ENCODE measurements at regions not wholly inside any gene's neighbourhood (a gene's known extent, or its start where the extent isn't known, plus 50 kb on each side); places are given as distances from the start of the nearest gene placed in this dataset.

GRCh38 chr9:33695856-33696255, 99.5 kb upstream of the PRSS3 start:
- H2AFZ ChIP-seq (ENCODE audit: low read length), result no peak overlapping the region
- H2BK15ac ChIP-seq (ENCODE audit: low read depth, low read length), result no peak overlapping the region
- no peaks in the 10 kb centered on the region for H3K9me3 ChIP-seq (ENCODE audit: control insufficient read depth, low read depth, low read length)
- no peak overlapping the region for H3K4me3 Mint-ChIP-seq
- no peak overlapping the region for H2AK5ac ChIP-seq (ENCODE audit: insufficient read length, low read length)
- H4K5ac ChIP-seq (ENCODE audit: insufficient read length, low read depth, low read length), result no peak overlapping the region
- H2BK5ac ChIP-seq (ENCODE audit: insufficient read length, low read length), result no peak overlapping the region
- H4K20me1 ChIP-seq (ENCODE audit: control insufficient read depth, insufficient read depth, insufficient read length), result no peaks in the 10 kb centered on the region
- no peak for TF ChIP-seq CTCF (conservative IDR thresholded peaks at IDR 0.05)
- H3K27ac ChIP-seq (ENCODE audit: insufficient read length, low read depth, low read length), result no peak overlapping the region
- H3K14ac ChIP-seq (ENCODE audit: insufficient read depth, low read length), result no peak overlapping the region
- H3K27me3 ChIP-seq (ENCODE audit: insufficient read depth, low read length), result no peaks in the 10 kb centered on the region
- no peak overlapping the region for H3K56ac ChIP-seq (ENCODE audit: insufficient read length, low read depth, low read length)
- no peak overlapping the region for H4K8ac ChIP-seq (replicated peaks; ENCODE audit: insufficient read length, low read depth, low read length)
- H3T11ph ChIP-seq (ENCODE audit: low read length), result no peak overlapping the region
- peaks cover 6% of the 10 kb centered on the region for H3K27me3 Mint-ChIP-seq (ENCODE audit: low read depth)
- H3K4me1 Mint-ChIP-seq, result peaks cover 13 to 17% of the 10 kb centered on the region in 2 experiments
- H3K79me2 ChIP-seq (ENCODE audit: insufficient read depth, low read length), result no peaks in the 10 kb centered on the region
- no peak overlapping the region for H3K18ac ChIP-seq (ENCODE audit: insufficient read length, low read depth, low read length)
- H3K9ac ChIP-seq (ENCODE audit: extremely low read depth, insufficient read length, low read length), result no peak overlapping the region
- no peak overlapping the region for H2BK12ac ChIP-seq (ENCODE audit: insufficient read length, low read depth, low read length)
- WGBS (ENCODE audit: extremely low coverage, insufficient read length, low lambda C conversion rate), result no CpG with 5 or more reads among the region's 3 CpGs
- H2BK120ac ChIP-seq (ENCODE audit: low read depth, low read length, poor library complexity, severe bottlenecking), result no peak overlapping the region
- H3K23me2 ChIP-seq (ENCODE audit: insufficient read length, low read depth, low read length, poor library complexity, severe bottlenecking), result no peaks in the 10 kb centered on the region
- no peak overlapping the region; a peak in 1 of 7 replicates for H3K27ac Mint-ChIP-seq
- no peak overlapping the region for H3K23ac ChIP-seq (ENCODE audit: insufficient read length, low read depth, low read length)
- no peak for DNase-seq
- H3K4me1 ChIP-seq (ENCODE audit: insufficient read depth, low read length), result no peaks in the 10 kb centered on the region; the same call in 1 of the 2 replicates
- H3K4me2 ChIP-seq (ENCODE audit: insufficient read depth, insufficient read length, low read length), result no peak overlapping the region
- H2BK20ac ChIP-seq (ENCODE audit: low read depth, low read length, poor library complexity, severe bottlenecking), result no peak overlapping the region
- no peaks in the 10 kb centered on the region for H3K9me3 Mint-ChIP-seq
- no peak overlapping the region for H4K91ac ChIP-seq (ENCODE audit: insufficient read length, low read depth, low read length)
- no peaks in the 10 kb centered on the region; a peak in 1 of 7 replicates for H3K36me3 Mint-ChIP-seq (ENCODE audit: insufficient read depth in 1 of 3, low read depth in 3 of 3)
- H3K79me1 ChIP-seq (ENCODE audit: insufficient read depth, low read depth, low read length, poor library complexity, severe bottlenecking), result no peaks in the 10 kb centered on the region
- H3K4ac ChIP-seq (ENCODE audit: low read depth, low read length), result no peak overlapping the region
